ENCODE measurements at regions not wholly inside any gene's neighbourhood (a gene's known extent, or its start where the extent isn't known, plus 50 kb on each side); places are given as distances from the start of the nearest gene placed in this dataset.
"Not testable (repeated sequence)": the region's sequence is repeated elsewhere in the genome, so short reads cannot be mapped to it uniquely, and the experiment has no call there.

- ATAC-seq; H3K36me3 ChIP-seq; intact Hi-C loops (cut with DNase I); H3K4me1 ChIP-seq; H3K27ac ChIP-seq; H3K27me3 ChIP-seq; H3K4me3 ChIP-seq: not testable (repeated sequence)
- DNase-seq, result peak; percentile 63
- peaks cover 22% of the 10 kb centered on the region for H3K9me3 ChIP-seq
These were observed 3902.1 kb upstream of the OR11H1 start for GRCh38 chr22:11625711-11626421.

GRCh38 chr22:11626422-11626773, 3901.6 kb upstream of the OR11H1 start:
- peaks cover 20% of the 10 kb centered on the region for H3K9me3 ChIP-seq

GRCh38 chr22:11627036-11627435, 3901.0 kb upstream of the OR11H1 start:
- peaks cover 20% of the 10 kb centered on the region for H3K9me3 ChIP-seq
- intact Hi-C loops (cut with DNase I); H3K27ac ChIP-seq; H3K4me1 ChIP-seq; H3K27me3 ChIP-seq; H3K36me3 ChIP-seq; ATAC-seq; H3K4me3 ChIP-seq: not testable (repeated sequence)
- peak; percentile 51 for DNase-seq

More at GRCh38 chr22:11626422-11626773, 3901.6 kb upstream of the OR11H1 start:
- Histone ChIP-seq H3K4me1 (no peaks in the 10 kb centered on the region), H3K36me3 (no peaks in the 10 kb centered on the region), H3K27ac (no peak overlapping the region), H3K4me3 (no peak overlapping the region), H3K27me3 (no peaks in the 10 kb centered on the region)
- peak; percentile 59 for DNase-seq
- intact Hi-C loops (cut with DNase I), result no loop called here
- no peak for ATAC-seq
- TF ChIP-seq CTCF (IDR thresholded peaks at IDR 0.05), result no peak

GRCh38 chr22:11627436-11627797, 3900.6 kb upstream of the OR11H1 start:
- no peak overlapping the region for H3K4me3 ChIP-seq
- no peak for TF ChIP-seq CTCF (IDR thresholded peaks at IDR 0.05)
- H3K27me3 ChIP-seq, result no peaks in the 10 kb centered on the region
- intact Hi-C loops (cut with DNase I), result no loop called here
- DNase-seq (peak; percentile 64), ATAC-seq (peak; percentile 46)
- H3K9me3 ChIP-seq, result peaks cover 20% of the 10 kb centered on the region
- H3K27ac ChIP-seq, result no peak overlapping the region
- no peaks in the 10 kb centered on the region for H3K4me1 ChIP-seq
- H3K36me3 ChIP-seq, result no peaks in the 10 kb centered on the region

- Histone ChIP-seq H3K9me3 (peaks cover 20% of the 10 kb centered on the region), H3K4me1 (no peaks in the 10 kb centered on the region), H3K27ac (no peak overlapping the region), H3K4me3 (no peak overlapping the region), H3K27me3 (no peaks in the 10 kb centered on the region), H3K36me3 (no peaks in the 10 kb centered on the region)
- DNase-seq (peak; percentile 69), ATAC-seq (peak; percentile 67)
- intact Hi-C loops (cut with DNase I), result no loop called here
- no peak for TF ChIP-seq CTCF (IDR thresholded peaks at IDR 0.05)
These were observed 3900.0 kb upstream of the OR11H1 start for GRCh38 chr22:11627798-11628650.

- H3K27me3 ChIP-seq, result no peaks in the 10 kb centered on the region
- H3K36me3 ChIP-seq, result no peaks in the 10 kb centered on the region
- no peak overlapping the region for H3K4me3 ChIP-seq
- no peak for TF ChIP-seq CTCF (IDR thresholded peaks at IDR 0.05)
- ATAC-seq (peak; percentile 64), DNase-seq (peak; percentile 66)
- intact Hi-C loops (cut with DNase I), result no loop called here
- H3K27ac ChIP-seq, result no peak overlapping the region
- peaks cover 20% of the 10 kb centered on the region for H3K9me3 ChIP-seq
- H3K4me1 ChIP-seq, result no peaks in the 10 kb centered on the region
These were observed 3899.1 kb upstream of the OR11H1 start for GRCh38 chr22:11628651-11629511.
